GM21723 (cell line): ENCODE measurements at regions not wholly inside any gene's neighbourhood (a gene's known extent, or its start where the extent isn't known, plus 50 kb on each side); places are given as distances from the start of the nearest gene placed in this dataset.
"Not testable (repeated sequence)": the region's sequence is repeated elsewhere in the genome, so short reads cannot be mapped to it uniquely, and the experiment has no call there.

ENCODE experiments used
- ATAC-seq: cut with Tn5 transposase; IDR thresholded peaks from one replicate; pipeline ENCODE4 v1.9.1; 2021; ENCODE audit warnings: mild to moderate bottlenecking, moderate library complexity; ENCODE audit not compliant: unreplicated experiment

DNA sequence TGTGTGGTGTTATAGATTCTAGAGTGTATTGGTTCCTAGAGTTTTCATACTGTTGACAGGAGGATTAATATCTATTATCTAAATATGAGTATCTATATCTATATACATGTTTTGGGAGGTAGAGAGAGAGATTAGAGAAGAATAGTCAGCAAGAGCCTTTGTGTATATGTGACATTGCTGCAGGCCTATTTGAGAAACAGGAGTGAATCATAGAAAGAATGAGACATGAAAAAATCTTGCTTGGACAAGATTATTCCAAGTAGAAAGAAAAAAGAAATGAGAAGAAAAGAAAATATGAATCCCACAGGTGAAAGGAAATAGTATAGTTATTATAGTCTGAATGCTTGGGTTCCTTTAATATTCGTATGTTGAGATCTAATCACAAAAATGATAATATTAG lies 720.4 kb downstream of the RERGL start:
- ATAC-seq = no peak

DNA sequence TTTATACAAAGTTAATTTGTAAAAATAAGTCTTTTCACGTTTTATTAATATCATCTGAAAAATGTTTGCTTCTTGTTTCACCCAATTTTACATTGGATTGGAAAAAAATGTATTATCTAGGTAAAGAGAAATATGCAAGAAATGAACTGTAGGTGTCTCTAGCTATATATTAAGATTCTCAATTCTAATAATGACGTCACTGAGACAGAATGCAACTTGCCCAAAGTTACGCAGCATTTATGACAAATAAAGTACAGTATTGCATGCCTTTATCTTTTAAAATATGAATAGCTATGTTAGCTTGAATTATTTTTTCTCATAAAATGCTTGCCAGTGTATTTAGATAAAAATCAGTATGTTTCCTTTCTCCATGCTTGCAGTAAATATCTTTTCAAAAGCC lies 728.8 kb downstream of the RERGL start:
- no peak for ATAC-seq

DNA sequence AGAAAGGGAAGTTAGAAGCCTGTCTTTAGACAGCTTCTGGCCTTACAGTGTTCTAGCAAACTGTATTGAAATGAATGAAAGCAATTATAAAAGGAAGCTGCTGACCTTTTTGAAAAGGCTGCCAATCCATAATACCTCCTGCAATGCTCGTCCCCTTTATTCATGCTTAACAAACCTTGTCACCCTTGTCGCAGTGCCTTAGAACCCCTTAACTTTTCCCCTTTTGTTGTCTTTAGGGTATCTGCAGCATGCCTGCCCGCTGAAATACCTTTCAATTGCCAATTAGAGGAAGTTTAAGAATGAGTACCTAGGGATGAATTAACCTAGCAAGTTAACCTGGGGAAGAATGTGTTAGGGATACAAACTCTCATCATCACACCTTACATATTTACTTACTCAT lies 731.2 kb downstream of the RERGL start:
- ATAC-seq = no peak

DNA sequence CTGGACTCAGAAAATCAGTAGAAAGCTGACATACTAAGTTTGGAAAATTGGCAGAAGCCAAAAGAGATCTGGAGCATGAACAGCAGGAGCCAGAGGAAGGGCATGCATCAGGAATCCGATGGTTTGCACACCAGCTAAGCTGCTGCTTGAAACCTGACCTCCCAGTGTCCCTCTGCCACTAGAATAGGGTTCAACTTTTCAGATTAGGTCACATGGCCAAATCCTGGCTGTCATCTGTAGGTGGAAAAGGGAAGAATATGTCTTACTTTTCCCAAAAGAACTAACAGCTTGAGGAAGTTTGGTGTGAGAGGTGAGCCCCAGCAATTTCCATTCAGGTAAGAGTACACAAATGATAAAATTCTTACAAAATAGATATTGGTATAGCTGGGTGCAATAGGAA lies 732.6 kb downstream of the RERGL start:
- no peak for ATAC-seq

DNA sequence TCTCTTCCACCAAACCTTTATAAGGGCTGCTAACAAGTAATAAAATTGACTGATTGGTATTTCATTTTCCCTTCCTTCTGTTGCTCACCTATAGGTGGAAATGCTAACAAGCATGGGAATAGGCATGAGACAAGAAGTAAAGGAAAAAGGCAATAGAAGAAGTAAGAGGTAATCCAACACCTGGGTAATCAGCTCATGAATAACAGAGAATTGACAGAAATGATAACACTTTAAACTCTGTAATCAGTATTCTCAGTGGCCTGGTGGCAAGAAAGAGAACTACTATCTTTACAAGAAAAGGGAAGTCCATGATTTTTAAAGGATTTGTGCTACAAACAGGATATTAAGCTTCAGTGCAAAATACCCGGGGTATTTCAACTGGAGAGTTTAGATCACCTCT lies 737.8 kb downstream of the RERGL start:
- no peak for ATAC-seq

DNA sequence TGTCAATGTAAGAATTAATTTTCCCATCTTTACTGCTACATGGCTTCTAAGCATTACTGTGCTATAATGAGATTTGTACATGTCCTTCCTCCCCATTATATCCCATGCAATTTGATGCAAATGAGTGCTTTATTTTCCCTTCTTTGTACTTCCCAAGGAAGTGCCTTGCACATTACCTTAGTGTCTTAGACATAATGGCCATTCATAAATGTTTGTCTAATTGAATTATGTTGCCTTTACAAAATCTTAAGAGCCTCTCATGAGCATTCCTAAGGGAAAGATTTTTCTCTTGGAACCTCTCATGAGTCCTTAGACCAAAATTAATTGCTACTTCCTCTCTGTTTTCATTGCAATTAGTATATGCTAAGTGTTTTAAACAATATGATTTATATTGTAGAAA lies 741.7 kb downstream of the RERGL start:
- no peak for ATAC-seq

DNA sequence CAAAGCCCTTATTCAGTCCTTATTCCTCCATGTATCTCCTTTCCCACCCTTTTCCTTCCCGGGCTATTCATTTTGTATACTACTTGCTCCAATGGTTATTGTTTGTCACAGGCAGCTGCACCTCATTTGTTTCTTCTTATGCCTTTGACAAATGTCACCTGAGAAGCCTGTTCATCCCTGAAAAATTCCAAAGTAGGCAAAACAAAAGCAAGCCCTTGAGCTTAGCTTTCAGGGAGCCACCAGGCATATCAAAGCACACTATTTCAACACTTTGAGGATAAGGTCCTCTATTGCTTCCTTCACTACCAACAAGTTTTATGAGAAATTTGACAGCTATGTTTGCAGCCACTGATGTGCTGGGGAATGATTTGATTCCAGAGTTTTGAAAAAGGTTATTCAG lies 738.7 kb upstream of the LMO3 start:
- no peak for ATAC-seq

DNA sequence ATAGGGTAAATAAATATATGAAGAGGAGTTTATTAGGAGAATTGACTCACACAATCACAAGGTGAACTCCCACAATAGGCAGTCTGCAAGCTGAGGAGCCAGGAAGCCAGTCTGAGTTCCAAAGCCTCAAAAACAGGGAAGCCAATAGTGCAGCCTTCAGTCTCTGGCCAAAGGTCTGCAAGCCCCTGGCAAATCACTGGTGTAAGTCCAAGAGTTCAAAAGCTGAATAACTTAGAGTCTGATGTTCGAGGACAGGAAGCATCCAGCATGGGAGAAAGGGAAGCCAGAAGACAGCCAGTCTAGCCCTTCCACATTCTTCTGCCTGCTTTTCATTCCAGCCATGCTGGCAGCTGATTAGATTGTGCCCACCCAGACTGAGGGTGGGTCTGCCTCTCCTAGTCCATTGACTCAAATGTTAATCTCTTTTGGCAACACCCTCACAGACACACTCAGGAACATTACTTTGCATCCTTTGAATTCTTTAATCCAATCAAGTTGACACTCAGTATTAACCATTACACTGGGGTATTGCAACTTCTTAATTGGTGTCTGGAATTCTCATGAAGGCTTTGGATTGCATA lies 736.5 kb upstream of the LMO3 start:
- no peak for ATAC-seq

DNA sequence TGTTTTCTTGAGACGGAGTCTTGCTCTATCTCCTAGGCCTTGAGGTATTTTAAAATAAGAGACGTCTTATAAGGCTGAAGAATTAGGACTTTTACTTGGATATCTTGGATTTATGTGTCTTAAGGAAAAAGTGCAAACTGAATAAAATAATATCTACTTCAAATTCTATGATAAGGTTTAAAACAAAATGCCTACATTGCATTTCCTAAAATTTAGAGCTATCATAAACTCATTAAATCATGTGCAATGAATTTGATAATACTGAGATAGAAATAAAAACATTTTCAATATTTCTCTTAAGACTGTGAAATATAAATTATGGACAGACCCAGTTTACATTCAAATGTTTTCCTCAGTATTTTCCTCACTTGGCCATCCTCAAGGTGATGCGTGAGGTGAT lies 729.5 kb upstream of the LMO3 start:
- ATAC-seq = no peak

DNA sequence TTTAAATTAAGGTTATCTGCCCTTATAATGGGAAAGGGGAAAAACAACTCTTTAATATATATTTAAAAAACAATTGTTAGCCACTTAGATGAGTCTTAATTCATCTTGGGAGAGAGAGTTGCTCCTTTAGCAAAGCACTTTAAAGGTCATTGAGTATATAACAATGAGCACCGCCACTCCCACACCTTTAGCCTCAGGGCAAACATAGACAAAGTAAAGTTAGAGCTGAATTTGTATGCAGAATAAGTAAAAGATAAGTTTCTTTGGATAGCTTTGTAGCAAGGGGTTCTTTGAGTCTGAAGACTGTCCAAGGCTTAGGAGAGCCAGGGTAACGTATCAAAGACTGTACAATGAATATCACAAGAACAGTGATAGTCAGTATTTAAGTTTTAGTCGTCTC lies 728.8 kb upstream of the LMO3 start:
- ATAC-seq = no peak

DNA sequence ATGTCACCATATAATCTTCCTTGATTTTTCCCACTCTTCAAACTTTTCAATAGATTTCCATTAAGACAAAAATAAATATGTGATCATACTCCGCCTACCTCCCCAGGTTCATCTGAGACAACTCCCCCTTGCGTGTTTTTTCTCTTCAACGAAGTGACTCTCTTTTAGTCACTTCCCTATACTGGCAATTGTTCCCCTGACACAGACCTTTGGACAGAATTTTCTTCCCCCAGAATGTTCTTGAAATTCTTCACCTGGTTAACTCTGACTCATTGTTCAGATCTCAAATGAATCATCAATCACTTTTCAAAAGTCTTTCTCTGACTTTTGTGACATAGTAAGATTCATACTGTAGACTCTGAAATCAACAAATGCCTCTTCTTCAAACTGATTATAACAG lies 727.3 kb upstream of the LMO3 start:
- ATAC-seq = no peak

DNA sequence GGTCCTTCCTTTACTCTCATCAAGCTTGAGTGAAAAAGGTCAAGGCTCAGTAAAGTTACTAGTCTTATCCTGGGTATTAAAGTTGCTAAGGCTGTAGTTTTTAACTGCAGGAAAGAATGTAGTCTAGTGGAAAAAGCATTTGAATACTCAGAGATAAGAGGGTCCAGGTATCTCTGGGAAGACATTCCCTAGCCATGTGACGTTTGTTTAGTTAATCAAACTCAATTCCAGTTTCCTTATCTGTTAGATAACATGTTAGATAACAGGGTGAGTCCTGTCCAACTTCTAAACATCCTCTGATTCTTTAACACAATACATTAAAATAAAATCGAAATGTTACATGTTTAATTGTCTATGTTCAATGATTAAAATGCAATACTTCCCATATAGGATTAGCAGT lies 720.7 kb upstream of the LMO3 start:
- ATAC-seq = no peak

DNA sequence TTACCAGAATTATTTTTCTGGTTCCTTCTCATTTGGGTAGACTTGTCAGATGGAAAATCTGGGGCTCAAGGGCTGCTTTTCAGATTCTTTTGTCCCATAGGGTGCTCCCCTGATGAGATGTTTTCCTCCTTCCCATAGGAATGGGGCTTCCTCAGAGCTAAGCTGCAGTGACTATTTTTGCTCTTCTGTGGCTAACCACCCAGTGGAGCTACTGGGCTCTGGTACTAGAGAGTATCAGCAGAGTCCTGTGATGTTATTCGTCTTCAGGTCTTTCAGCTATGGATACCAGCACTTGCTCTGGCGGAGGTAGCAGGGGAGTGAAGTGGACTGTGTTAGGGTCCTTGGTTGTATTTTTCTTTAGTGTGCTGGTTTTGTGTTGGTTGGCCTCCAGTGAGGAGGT lies 716.1 kb upstream of the LMO3 start:
- ATAC-seq = no peak

DNA sequence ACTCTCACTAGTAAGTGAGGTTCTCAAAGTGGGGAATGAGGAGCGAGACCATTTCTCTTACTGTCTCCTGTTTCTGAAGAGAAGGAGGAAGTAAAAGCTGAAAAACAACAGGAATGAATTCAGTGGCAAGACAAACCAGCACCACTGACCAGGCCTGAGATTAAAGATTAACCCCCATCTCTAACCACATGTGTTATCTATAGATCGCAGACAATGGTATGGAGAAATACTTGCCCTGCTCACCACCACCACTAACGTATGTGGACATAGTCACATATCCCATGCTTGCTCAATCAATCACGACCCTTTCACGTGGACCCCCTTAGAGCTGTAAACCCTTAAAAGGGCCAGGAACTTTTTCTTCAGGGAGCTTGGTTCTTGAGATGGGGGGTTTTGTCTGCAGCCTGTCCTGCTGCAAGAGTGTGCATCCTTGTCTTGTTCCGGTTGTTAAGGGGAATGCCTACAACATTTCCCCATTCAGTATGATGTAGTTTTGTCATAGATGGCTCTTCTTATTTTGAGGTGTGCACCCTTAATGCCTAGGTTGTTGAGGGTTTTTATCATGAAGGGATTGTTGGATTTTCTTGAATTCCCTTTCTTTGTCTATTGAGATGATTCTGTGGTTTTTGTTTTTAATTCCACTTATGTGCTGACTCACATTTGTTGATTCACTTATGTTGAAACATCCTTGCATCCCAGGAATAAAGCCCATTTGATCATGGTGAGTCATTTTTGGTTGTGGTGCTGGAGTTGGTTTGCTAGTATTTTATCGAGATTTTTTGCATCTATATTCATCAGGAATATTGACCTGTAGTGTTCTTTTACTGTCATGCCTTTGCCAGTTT lies 698.8 kb upstream of the LMO3 start:
- no peak for ATAC-seq

DNA sequence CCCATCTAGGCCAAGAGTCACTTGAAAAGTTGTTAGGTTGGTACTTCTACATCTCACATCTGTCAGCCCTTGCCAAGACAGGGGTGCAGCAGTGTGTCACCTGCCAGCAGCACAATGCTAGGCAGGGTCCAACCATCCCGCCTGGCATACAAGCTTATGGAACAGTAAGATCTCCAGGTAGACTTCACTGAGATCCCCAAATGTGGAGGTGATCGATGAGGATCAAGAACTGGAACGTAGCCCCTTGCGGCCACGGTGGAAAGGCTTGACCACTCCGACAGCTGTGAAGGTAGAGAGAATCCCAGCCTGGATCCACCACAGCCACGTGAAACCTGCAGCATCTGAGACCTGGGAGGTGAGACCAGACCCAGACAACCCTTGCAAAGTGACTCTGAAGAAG lies 696.0 kb upstream of the LMO3 start:
- no peak for ATAC-seq

DNA sequence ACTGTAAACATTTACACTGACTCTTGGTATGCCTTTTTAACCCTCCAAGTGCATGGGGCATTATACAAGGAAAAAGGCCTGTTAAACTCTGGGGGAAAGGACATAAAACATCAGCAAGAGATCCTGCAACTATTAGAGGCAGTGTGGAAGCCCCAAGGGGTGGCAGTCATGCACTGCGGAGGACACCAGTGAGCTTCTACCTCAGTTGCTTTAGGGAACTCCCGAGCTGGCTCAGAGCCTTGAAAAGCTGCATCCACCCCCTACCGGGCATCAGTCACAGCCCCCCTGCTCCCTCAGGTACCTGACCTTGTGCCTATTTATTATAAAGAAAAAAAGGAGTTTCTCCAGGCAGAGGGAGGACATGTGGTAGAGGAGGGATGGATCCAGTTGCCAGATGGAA lies 695.6 kb upstream of the LMO3 start:
- no peak for ATAC-seq

DNA sequence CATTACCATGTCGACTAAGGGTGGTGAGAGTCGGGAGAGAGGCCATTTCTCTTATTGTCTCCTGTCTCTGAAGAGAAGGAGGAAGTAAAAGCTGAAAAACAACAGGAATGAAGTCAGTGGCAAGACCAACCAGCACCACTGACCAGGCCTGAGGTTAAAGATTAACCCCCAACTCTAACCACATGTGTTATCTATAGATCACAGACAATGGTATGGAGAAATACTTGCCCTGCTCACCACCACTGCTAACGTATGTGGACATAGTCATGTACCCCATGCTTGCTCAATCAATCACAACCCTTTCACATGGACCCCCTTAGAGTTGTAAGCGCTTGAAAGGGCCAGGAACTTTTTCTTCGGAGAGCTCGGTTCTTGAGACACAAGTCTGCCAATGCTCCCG lies 690.9 kb upstream of the LMO3 start:
- no peak for ATAC-seq

DNA sequence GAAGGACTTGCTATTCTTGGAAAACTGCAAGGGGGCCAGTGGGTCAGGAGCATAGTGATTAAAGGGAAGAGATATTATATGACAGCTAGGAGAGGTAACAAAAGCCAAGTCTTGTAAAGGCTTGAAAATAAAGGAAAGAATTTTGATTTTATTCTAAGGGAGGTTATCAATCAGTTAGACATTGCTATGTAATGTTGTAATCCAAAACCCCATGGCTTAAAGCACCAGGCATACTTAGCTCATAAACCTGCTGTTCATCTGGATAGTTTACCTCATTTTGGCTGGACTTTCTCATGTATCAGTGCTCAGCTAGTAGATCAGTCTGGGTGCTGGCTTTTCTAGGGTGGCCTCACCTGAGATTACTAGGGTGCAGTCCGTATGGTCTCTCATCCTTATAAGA lies 680.9 kb upstream of the LMO3 start:
- no peak for ATAC-seq

DNA sequence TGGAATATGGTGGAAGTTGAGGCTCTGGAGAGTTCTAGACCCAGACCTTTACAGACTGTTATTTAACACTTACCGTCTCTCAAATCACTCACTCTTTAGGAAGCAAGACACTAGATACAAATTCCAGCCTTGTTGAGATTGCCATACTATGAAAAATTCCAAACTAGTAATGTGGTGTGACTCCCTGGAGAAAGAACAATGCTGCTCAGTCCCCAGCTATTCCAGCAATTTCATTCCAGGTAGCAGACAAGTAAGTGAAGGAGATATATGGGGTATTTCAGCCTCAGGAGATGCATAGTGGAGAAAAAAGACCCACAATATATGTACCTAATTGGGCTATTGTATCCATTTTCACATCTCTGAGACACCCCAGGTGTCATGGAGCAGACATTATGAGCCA lies 678.9 kb upstream of the LMO3 start:
- no peak for ATAC-seq

DNA sequence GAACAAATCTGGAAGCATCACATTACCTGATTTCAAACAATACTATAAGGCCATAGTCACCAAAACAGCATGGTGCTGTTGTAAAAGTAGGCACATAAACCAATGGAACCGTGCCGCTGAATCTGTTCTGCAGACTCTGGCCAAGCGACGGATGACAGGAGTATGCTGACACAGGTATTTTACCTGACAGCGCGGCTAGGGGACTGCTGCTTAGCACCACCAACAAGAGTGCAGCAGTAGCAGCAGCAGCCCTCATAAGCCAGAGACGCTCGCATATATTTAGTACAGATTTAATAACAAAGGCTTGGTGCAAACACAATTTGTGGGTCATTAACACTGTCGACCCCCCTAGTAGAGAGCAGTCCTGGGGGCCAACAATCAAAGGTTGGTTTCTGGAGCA lies 677.6 kb upstream of the LMO3 start:
- no peak for ATAC-seq

DNA sequence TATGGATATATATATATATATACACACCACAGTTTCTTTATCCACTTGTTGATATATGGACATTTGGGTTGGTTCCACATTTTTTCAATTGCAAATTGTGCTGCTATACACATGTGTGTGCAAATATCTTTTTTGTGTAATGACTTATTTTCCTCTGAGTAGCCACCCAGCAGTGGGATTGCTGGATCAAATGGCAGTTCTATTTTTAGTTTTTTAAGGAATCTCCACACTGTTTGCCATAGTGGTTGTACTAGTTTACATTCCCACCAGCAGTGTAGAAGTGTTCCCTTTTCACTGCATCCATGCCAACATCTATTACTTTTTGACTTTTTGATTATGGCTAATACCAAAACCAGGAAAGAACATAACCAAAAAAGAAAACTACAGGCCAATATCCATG lies 676.2 kb upstream of the LMO3 start:
- not testable (repeated sequence) for ATAC-seq

DNA sequence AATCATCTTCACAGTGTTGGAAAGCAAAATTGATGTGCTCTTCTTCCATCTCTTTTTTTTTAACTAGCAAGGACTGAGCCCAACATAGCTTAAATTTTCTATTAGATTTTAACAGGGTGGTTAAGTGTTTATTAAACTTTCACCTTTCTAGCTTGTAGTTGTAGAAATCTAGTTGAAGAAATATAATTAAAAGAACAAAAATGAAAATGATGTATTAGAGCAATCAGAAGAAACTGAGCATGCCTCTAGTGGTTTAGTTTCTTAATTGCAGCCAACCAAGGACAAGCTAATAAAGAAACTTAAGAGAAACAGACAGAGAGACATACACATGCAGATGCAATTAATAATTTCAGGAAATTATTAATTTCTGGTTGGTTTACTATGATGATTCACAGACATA lies 673.0 kb upstream of the LMO3 start:
- no peak for ATAC-seq

DNA sequence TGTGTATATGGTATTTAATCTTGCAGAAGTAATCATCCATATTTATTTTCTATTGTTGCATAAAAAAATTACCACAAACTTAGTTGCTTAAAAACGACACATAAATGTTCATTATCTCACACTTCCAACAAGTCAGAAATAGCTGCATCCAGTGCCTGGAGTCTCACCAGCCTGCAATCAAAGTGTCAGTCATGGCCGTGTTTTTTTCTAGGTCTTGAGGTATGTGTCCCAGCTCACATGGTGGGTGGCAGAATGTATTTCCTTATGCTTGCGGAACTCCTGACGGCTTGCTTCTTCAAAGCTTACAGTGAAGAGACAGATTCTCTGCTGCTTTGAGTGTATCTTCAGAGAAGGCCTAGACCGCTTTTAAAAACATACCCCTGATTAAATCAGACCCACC lies 670.2 kb upstream of the LMO3 start:
- no peak for ATAC-seq
